Activated CD8-positive, alpha-beta T cell treated with anti-CD3 and anti-CD28 coated beads for 36 hours (primary cell): ENCODE measurements at regions not wholly inside any gene's neighbourhood (a gene's known extent, or its start where the extent isn't known, plus 50 kb on each side); places are given as distances from the start of the nearest gene placed in this dataset.

Source experiments
- ATAC-seq: fragments of 200-7000 bp; cut with Tn5 transposase; one replicate; pipeline ENCODE4 v1.10.0; 2021; ENCODE audit warnings: mild to moderate bottlenecking, moderate library complexity
- CTCF ChIA-PET: fragments of 350-600 bp; sonication (Branson Sonifier 250); formaldehyde crosslinking; loops from one replicate; lab custom pipeline; 2021; ENCODE audit warnings: antibody characterized with exemption; lab: Charles Lee
- POLR2A ChIA-PET: fragments of 350-600 bp; sonication (Branson Sonifier 250); formaldehyde crosslinking; loops from one replicate; lab custom pipeline; 2021; ENCODE audit warnings: antibody characterized with exemption; lab: Charles Lee
- DNase-seq: peaks from one replicate; pipeline ENCODE4 v3.0.0-alpha.2; 2020
- H3K27ac Mint-ChIP-seq: one replicate; pipeline ENCODE4 v1.8.0; 2021; ENCODE audit warnings: mild to moderate bottlenecking, mixed read lengths
- H3K27me3 Mint-ChIP-seq: one replicate; pipeline ENCODE4 v1.8.0; 2021; ENCODE audit warnings: mixed read lengths
- H3K36me3 Mint-ChIP-seq: one replicate; pipeline ENCODE4 v1.8.0; 2021; ENCODE audit warnings: low read depth, mixed read lengths
- H3K4me1 Mint-ChIP-seq: one replicate; pipeline ENCODE4 v1.8.0; 2021; ENCODE audit warnings: low read depth, mixed read lengths
- H3K4me3 Mint-ChIP-seq: one replicate; pipeline ENCODE4 v1.8.0; 2021; ENCODE audit warnings: mild to moderate bottlenecking, moderate library complexity, mixed read lengths
- H3K9me3 Mint-ChIP-seq: one replicate; pipeline ENCODE4 v1.8.0; 2021; ENCODE audit warnings: mixed read lengths
- intact Hi-C: fragments of 100-400 bp; cut with micrococcal nuclease; formaldehyde crosslinking; loops from one replicate; pipeline ENCODE4 v1.10.0; 2022
- TF ChIP-seq, protein P1 (sequence below): fragments of 200-600 bp; IDR thresholded peaks from one replicate; pipeline ENCODE4 v1.8.0; 2022; ENCODE audit warnings: antibody characterized with exemption, mild to moderate bottlenecking

- H3K4me3 Mint-ChIP-seq = no peak overlapping the region
- H3K4me1 Mint-ChIP-seq = no peaks in the 10 kb centered on the region
- POLR2A ChIA-PET = no interaction called here
- no peaks in the 10 kb centered on the region for H3K36me3 Mint-ChIP-seq
- CTCF ChIA-PET = no interaction called here
- peaks cover 6% of the 10 kb centered on the region for H3K9me3 Mint-ChIP-seq
- DNase-seq (no peak), ATAC-seq (no peak)
- H3K27me3 Mint-ChIP-seq = no peaks in the 10 kb centered on the region
- intact Hi-C loops = no loop called here
- TF ChIP-seq, protein P1, sequence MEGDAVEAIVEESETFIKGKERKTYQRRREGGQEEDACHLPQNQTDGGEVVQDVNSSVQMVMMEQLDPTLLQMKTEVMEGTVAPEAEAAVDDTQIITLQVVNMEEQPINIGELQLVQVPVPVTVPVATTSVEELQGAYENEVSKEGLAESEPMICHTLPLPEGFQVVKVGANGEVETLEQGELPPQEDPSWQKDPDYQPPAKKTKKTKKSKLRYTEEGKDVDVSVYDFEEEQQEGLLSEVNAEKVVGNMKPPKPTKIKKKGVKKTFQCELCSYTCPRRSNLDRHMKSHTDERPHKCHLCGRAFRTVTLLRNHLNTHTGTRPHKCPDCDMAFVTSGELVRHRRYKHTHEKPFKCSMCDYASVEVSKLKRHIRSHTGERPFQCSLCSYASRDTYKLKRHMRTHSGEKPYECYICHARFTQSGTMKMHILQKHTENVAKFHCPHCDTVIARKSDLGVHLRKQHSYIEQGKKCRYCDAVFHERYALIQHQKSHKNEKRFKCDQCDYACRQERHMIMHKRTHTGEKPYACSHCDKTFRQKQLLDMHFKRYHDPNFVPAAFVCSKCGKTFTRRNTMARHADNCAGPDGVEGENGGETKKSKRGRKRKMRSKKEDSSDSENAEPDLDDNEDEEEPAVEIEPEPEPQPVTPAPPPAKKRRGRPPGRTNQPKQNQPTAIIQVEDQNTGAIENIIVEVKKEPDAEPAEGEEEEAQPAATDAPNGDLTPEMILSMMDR = no peak
- no peak overlapping the region for H3K27ac Mint-ChIP-seq
Measured at GRCh38 chr14:43934102-43934501, 573.0 kb downstream of the FSCB start.

- peaks cover 8% of the 10 kb centered on the region for H3K9me3 Mint-ChIP-seq
- intact Hi-C loops = no loop called here
- POLR2A ChIA-PET = no interaction called here
- CTCF ChIA-PET = no interaction called here
- H3K27me3 Mint-ChIP-seq = no peaks in the 10 kb centered on the region
- TF ChIP-seq, protein P1 = no peak
- ATAC-seq (no peak), DNase-seq (no peak)
- no peaks in the 10 kb centered on the region for H3K36me3 Mint-ChIP-seq
- H3K4me1 Mint-ChIP-seq = no peaks in the 10 kb centered on the region
- no peak overlapping the region for H3K4me3 Mint-ChIP-seq
- no peak overlapping the region for H3K27ac Mint-ChIP-seq
Measured at GRCh38 chr14:43914041-43914693, 592.9 kb downstream of the FSCB start.

DNA sequence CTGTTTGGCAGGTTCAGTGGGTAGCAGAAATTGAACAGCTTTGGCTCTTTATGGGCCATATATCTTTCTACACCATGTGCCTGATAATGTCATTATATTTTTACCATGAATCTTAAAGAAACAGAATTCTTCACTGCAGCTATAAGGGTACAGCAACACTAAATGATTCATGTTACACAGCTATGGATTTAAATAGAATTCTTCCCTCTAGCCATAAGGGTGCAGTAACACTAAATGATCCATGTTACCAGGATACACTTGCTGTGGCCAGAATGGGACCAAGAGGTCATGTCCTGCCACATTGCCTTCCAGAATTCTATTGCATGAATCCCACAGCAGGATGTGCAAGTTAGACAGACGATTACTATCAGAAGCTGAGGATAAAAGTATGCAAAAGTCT lies 603.9 kb downstream of the FSCB start:
- CTCF ChIA-PET = no interaction called here
- intact Hi-C loops = no loop called here
- no peaks in the 10 kb centered on the region for H3K36me3 Mint-ChIP-seq
- TF ChIP-seq, protein P1 = no peak
- ATAC-seq (no peak), DNase-seq (no peak)
- POLR2A ChIA-PET = no interaction called here
- no peak overlapping the region for H3K4me3 Mint-ChIP-seq
- peaks cover 4% of the 10 kb centered on the region for H3K9me3 Mint-ChIP-seq
- H3K27ac Mint-ChIP-seq = no peak overlapping the region
- H3K27me3 Mint-ChIP-seq = no peaks in the 10 kb centered on the region
- no peaks in the 10 kb centered on the region for H3K4me1 Mint-ChIP-seq

- no peak for DNase-seq
- ATAC-seq = no peak
- Mint-ChIP-seq H3K27me3 (no peaks in the 10 kb centered on the region), H3K4me1 (no peaks in the 10 kb centered on the region), H3K36me3 (no peaks in the 10 kb centered on the region), H3K4me3 (no peak overlapping the region), H3K9me3 (peaks cover 4% of the 10 kb centered on the region), H3K27ac (no peak overlapping the region)
- TF ChIP-seq, protein P1 = no peak
- CTCF ChIA-PET = no interaction called here
- POLR2A ChIA-PET = no interaction called here
- intact Hi-C loops = no loop called here
Measured at GRCh38 chr14:43901911-43902673, 605.0 kb downstream of the FSCB start.

DNA sequence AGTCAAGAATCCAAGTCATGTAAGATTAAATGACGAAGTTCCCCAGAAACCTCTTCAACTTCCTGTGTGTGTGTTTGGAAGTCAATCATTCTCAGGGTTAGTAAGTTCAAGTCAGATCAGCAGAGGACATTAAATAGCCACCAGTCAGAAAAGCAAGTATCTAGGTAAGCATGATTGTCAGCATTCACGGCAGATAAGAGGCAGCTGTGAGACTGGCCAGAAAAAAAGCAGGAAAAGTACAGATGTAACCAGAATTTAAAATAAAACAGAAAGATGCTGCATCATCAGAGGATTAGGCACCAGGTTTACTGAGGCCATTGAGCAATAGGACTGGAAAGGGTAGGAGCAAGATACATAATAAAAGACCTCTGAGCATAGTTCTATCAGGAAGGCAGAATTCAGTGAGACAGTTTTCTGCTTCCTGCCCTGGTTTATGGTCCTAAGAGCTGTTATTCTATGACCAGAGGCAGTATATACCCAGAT lies 606.9 kb downstream of the FSCB start:
- ATAC-seq (no peak), DNase-seq (no peak)
- TF ChIP-seq, protein P1 = no peak
- no peak overlapping the region for H3K4me3 Mint-ChIP-seq
- ChIA-PET CTCF (no interaction called here), POLR2A (no interaction called here)
- H3K4me1 Mint-ChIP-seq = no peaks in the 10 kb centered on the region
- H3K9me3 Mint-ChIP-seq = peaks cover 4% of the 10 kb centered on the region
- intact Hi-C loops = no loop called here
- H3K27me3 Mint-ChIP-seq = no peaks in the 10 kb centered on the region
- H3K27ac Mint-ChIP-seq = no peak overlapping the region
- no peaks in the 10 kb centered on the region for H3K36me3 Mint-ChIP-seq
